HepG2 (cell line): ENCODE measurements at regions not wholly inside any gene's neighbourhood (a gene's known extent, or its start where the extent isn't known, plus 50 kb on each side); places are given as distances from the start of the nearest gene placed in this dataset.

ENCODE experiments used
- ATAC-seq: fragments of 200-7000 bp; cut with Tn5 transposase; 3 replicates; pipeline ENCODE4 v1.9.1; 2020; ENCODE audit warnings: mild to moderate bottlenecking, moderate library complexity
- BruUV-seq: library from RNA; stranded (reverse); fragments of 400-500 nt; replicated peaks from 2 replicates; lab custom pipeline; 2021; lab: Mats Ljungman, UMichigan
- CTCF ChIA-PET: fragments of 300-600 bp; formaldehyde crosslinking; extraction: SDS; loops from one replicate; lab custom pipeline; 2021; ENCODE audit warnings: low total read pairs, inconsistent platforms, low intra/inter-chr PET ratio; lab: Yijun Ruan, JAX
- POLR2A ChIA-PET: fragments of 350-600 bp; sonication (Branson Sonifier 250); formaldehyde crosslinking; loops from one replicate; lab custom pipeline; 2020; ENCODE audit warnings: antibody characterized with exemption, inconsistent platforms; lab: Yijun Ruan, JAX
- DNase-seq: peaks from one replicate; pipeline ENCODE4 v3.0.0-alpha.2; 2015; ENCODE audit warnings: low spot score
- FAIRE-seq: peaks from 3 replicates; lab custom pipeline; 2011; peaks lifted over from hg19 to GRCh38; lab: Jason Lieb, UNC
- H2AFZ ChIP-seq: one replicate; pipeline ENCODE4 v1.6.1; 2011; ENCODE audit warnings: low read length, inconsistent platforms
- H3K27ac ChIP-seq: fragments of 300-600 bp; 3 replicates; pipeline ENCODE4 v1.8.0; 2011; ENCODE audit warnings: mixed run types, mild to moderate bottlenecking, mixed read lengths, low read length, inconsistent platforms; ENCODE audit not compliant: insufficient read depth; ENCODE audit errors: extremely low read length
- H3K27me3 ChIP-seq, 2 experiments: fragments of 200-600 bp in 1 of 2; 2 replicates in 1 of 2; 3 replicates in 1 of 2; pipeline versions ENCODE4 v1.6.0 to v1.8.0; 2011; ENCODE audit warnings: low read length in 2 of 2, mild to moderate bottlenecking in 2 of 2, moderate library complexity in 2 of 2, inconsistent platforms in 1 of 2; ENCODE audit not compliant: insufficient read depth in 2 of 2, control insufficient read depth in 1 of 2
- H3K36me3 ChIP-seq, 2 experiments: fragments of 200-600 bp in 1 of 2; replicated peaks in 1 of 2; 2 replicates in 1 of 2; 3 replicates in 1 of 2; pipeline versions ENCODE4 v1.5.1 to v1.8.0; 2011; ENCODE audit warnings: low read length in 2 of 2, inconsistent platforms in 1 of 2; ENCODE audit not compliant: insufficient read depth in 2 of 2, control insufficient read depth in 1 of 2
- H3K4me1 ChIP-seq: 2 replicates; pipeline ENCODE4 v1.5.1; 2012; ENCODE audit warnings: low read length, inconsistent platforms; ENCODE audit not compliant: insufficient read depth
- H3K4me2 ChIP-seq: 2 replicates; pipeline ENCODE4 v1.6.0; 2011; ENCODE audit warnings: low read depth, low read length, inconsistent platforms
- H3K4me3 ChIP-seq, 3 experiments: fragments of 200-600 bp in 1 of 3; sonication (generic), shearing (Covaris generic) in 1 of 3; replicated peaks in 1 of 3; 2 replicates each; pipeline ENCODE4 v1.5.1; 2011 to 2016; ENCODE audit warnings: low read length in 3 of 3, inconsistent platforms in 2 of 3, low read depth in 2 of 3, mild to moderate bottlenecking in 2 of 3, control low read depth in 1 of 3, mixed read lengths in 1 of 3; ENCODE audit not compliant: insufficient read depth in 1 of 3
- H3K79me2 ChIP-seq: one replicate; pipeline ENCODE4 v1.6.1; 2011; ENCODE audit warnings: low read length, inconsistent platforms; ENCODE audit not compliant: insufficient read depth
- H3K9ac ChIP-seq: 2 replicates; pipeline ENCODE4 v1.6.0; 2011; ENCODE audit warnings: mild to moderate bottlenecking, low read depth, low read length, inconsistent platforms; ENCODE audit not compliant: insufficient read depth
- H3K9me3 ChIP-seq: 2 replicates; pipeline ENCODE4 v1.5.1; 2012; ENCODE audit warnings: mild to moderate bottlenecking, low read length
- H4K20me1 ChIP-seq: 2 replicates; pipeline ENCODE4 v1.6.0; 2011; ENCODE audit warnings: inconsistent platforms, mild to moderate bottlenecking, low read length, moderate library complexity; ENCODE audit not compliant: insufficient read depth
- CBX5 ChIP-seq: sonication (generic); formaldehyde crosslinking; IDR thresholded peaks from 2 replicates; pipeline ENCODE4 v1.4.0; 2020; ENCODE audit warnings: missing genetic modification reagents, borderline replicate concordance
- GTF3A ChIP-seq: sonication (generic); formaldehyde crosslinking; conservative IDR thresholded peaks from 2 replicates; pipeline ENCODE4 v1.4.0; 2020; ENCODE audit warnings: mild to moderate bottlenecking, missing genetic modification reagents
- MIER2 ChIP-seq: IDR thresholded peaks from 2 replicates; pipeline ENCODE4 v1.6.1; 2016; ENCODE audit warnings: missing biosample characterization, missing genetic modification reagents
- SMARCC2 ChIP-seq: fragments of 450-650 bp; IDR thresholded peaks from 2 replicates; pipeline ENCODE4 v1.6.1; 2017; ENCODE audit warnings: antibody characterized with exemption, mild to moderate bottlenecking
- XBP1 ChIP-seq: sonication (generic); formaldehyde crosslinking; IDR thresholded peaks from 2 replicates; pipeline ENCODE4 v1.5.0; 2020; ENCODE audit warnings: missing genetic modification reagents
- ZC3H13 ChIP-seq: sonication (generic); formaldehyde crosslinking; IDR thresholded peaks from 2 replicates; pipeline ENCODE4 v1.8.1; 2023; ENCODE audit warnings: mild to moderate bottlenecking, missing genetic modification reagents, moderate library complexity
- ZFP37 ChIP-seq: sonication (generic); formaldehyde crosslinking; IDR thresholded peaks from 2 replicates; pipeline ENCODE4 v1.4.0; 2020; ENCODE audit warnings: missing genetic modification reagents, borderline replicate concordance
- ZNF264 ChIP-seq: sonication (generic); formaldehyde crosslinking; IDR thresholded peaks from 2 replicates; pipeline ENCODE4 v1.4.0; 2020; ENCODE audit warnings: missing genetic modification reagents
- ZNF570 ChIP-seq: sonication (generic); formaldehyde crosslinking; IDR thresholded peaks from 2 replicates; pipeline ENCODE4 v1.4.0; 2020; ENCODE audit warnings: mild to moderate bottlenecking, missing genetic modification reagents, borderline replicate concordance
- ZNF616 ChIP-seq: sonication (generic); formaldehyde crosslinking; IDR thresholded peaks from 2 replicates; pipeline ENCODE4 v1.5.0; 2020; ENCODE audit warnings: low read depth, mild to moderate bottlenecking, missing genetic modification reagents
- ZNF709 ChIP-seq: sonication (generic); formaldehyde crosslinking; IDR thresholded peaks from 2 replicates; pipeline ENCODE4 v1.5.0; 2020; ENCODE audit warnings: mild to moderate bottlenecking, missing genetic modification reagents
- WGBS: methylation state at CpG from one replicate; pipeline ENCODE4 v1.1.6; 2017; ENCODE audit warnings: low lambda C conversion rate; 5-methylcytosine and 5-hydroxymethylcytosine counted together
- in situ Hi-C: cut with HindIII; loops from 2 replicates; pipeline ENCODE4 v1.10.0; 2017; ENCODE audit warnings: low pct_unique_long_range_greater_than_20kb; ENCODE audit not compliant: extremely low pct_ligation_motif_present
- intact Hi-C: fragments of 100-400 bp; cut with micrococcal nuclease; formaldehyde crosslinking; loops from one replicate; pipeline ENCODE4 v1.10.0; 2022; ENCODE audit not compliant: unreplicated experiment
- TF ChIP-seq, protein P1 (sequence below), 2 experiments: sonication (generic) in 1 of 2; formaldehyde crosslinking in 1 of 2; IDR thresholded peaks; 2 replicates each; pipeline versions ENCODE4 v1.6.1 to v1.9.0; 2014 to 2022; ENCODE audit warnings: antibody characterized with exemption in 1 of 2, borderline replicate concordance in 1 of 2, inconsistent platforms in 1 of 2, low read depth in 1 of 2, missing genetic modification reagents in 1 of 2
- TF ChIP-seq, protein P2 (sequence below): sonication (generic); formaldehyde crosslinking; IDR thresholded peaks from 2 replicates; pipeline ENCODE4 v1.8.0; 2022; ENCODE audit warnings: mild to moderate bottlenecking, missing genetic modification reagents

DNA sequence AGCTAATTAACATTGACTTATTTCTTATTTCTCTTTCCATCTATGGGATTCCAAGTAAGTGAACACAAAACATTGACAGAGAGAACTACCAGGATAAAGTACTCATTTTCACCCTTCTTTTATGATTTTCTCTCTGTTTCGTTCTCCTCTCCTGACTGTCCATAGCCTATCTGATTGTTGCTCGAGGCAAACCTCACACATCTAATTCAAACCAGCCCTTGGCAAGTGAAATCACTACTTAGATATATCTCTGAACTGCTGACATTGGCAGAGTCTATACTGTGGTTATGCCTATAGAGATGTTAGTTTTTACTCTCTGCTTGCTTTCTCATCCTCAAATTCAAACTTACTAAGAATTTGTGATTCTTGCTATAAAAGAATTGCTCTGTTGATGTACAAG is 248.8 kb downstream of the ISL1 start:
- 3% methylated on average over 2 of the region's 2 CpGs for WGBS
- no peak for FAIRE-seq

DNA sequence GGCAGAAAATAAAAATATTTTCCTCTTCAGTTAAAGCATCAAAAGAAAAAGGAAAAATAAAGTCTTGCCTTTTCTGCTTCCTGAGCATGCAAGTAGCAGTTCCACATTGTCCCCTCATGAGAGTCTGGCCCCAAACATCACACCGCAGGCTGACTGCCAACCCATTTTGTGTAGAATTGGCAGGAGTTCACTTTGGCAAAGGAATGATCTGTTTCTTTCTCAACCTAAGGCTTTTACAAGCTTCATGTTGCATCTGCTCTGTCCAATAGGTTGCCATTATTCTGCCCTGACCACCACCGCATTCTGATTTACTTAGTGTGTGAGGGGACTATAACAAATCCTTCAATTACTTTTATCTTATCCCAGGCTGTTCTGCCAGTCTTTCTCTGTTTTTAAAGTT is 249.5 kb downstream of the ISL1 start:
- no peak overlapping the region for H3K9ac ChIP-seq
- BruUV-seq = no TSS peak
- ATAC-seq (no peak), DNase-seq (no peak), FAIRE-seq (no peak)
- H3K27me3 ChIP-seq = no peaks in the 10 kb centered on the region; a peak in 1 of 5 replicates
- H3K4me1 ChIP-seq = no peaks in the 10 kb centered on the region
- ChIA-PET POLR2A (no interaction called here), CTCF (no interaction called here)
- WGBS = 88% methylated on average over 2 of the region's 2 CpGs
- in situ Hi-C loops = no loop called here
- no peak overlapping the region for H3K4me2 ChIP-seq
- H3K27ac ChIP-seq = no peak overlapping the region
- no peaks in the 10 kb centered on the region for H3K36me3 ChIP-seq
- H4K20me1 ChIP-seq = no peaks in the 10 kb centered on the region
- intact Hi-C loops = no loop called here
- no peak overlapping the region for H2AFZ ChIP-seq
- peaks cover 6% of the 10 kb centered on the region for H3K9me3 ChIP-seq
- no peak overlapping the region for H3K4me3 ChIP-seq
- no peaks in the 10 kb centered on the region for H3K79me2 ChIP-seq
- TF ChIP-seq, protein P1, sequence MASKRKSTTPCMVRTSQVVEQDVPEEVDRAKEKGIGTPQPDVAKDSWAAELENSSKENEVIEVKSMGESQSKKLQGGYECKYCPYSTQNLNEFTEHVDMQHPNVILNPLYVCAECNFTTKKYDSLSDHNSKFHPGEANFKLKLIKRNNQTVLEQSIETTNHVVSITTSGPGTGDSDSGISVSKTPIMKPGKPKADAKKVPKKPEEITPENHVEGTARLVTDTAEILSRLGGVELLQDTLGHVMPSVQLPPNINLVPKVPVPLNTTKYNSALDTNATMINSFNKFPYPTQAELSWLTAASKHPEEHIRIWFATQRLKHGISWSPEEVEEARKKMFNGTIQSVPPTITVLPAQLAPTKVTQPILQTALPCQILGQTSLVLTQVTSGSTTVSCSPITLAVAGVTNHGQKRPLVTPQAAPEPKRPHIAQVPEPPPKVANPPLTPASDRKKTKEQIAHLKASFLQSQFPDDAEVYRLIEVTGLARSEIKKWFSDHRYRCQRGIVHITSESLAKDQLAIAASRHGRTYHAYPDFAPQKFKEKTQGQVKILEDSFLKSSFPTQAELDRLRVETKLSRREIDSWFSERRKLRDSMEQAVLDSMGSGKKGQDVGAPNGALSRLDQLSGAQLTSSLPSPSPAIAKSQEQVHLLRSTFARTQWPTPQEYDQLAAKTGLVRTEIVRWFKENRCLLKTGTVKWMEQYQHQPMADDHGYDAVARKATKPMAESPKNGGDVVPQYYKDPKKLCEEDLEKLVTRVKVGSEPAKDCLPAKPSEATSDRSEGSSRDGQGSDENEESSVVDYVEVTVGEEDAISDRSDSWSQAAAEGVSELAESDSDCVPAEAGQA (IDR thresholded peaks at IDR 0.05; ENCODE audit: low read depth) = no peak
- TF ChIP-seq, protein P1 (CRISPR knock-in tag; IDR thresholded peaks at IDR 0.05; ENCODE audit: borderline replicate concordance) = no peak
- no peak for TF ChIP-seq SMARCC2
- TF ChIP-seq ZC3H13 (CRISPR knock-in tag) = no peak
- no peak for TF ChIP-seq ZNF709 (CRISPR knock-in tag)
- TF ChIP-seq MIER2 (CRISPR knock-in tag) = no peak
- TF ChIP-seq ZNF570 = no peak
- TF ChIP-seq ZNF616 (CRISPR knock-in tag) = no peak
- TF ChIP-seq GTF3A (CRISPR knock-in tag) = no peak
- TF ChIP-seq XBP1 (CRISPR knock-in tag) = no peak

More for the DNA sequence above, 248.8 kb downstream of the ISL1 start:
- TF ChIP-seq ZNF264 (CRISPR knock-in tag) (no peak), ZFP37 (CRISPR knock-in tag) (no peak), CBX5 (CRISPR knock-in tag) (no peak)
- TF ChIP-seq, protein P2, sequence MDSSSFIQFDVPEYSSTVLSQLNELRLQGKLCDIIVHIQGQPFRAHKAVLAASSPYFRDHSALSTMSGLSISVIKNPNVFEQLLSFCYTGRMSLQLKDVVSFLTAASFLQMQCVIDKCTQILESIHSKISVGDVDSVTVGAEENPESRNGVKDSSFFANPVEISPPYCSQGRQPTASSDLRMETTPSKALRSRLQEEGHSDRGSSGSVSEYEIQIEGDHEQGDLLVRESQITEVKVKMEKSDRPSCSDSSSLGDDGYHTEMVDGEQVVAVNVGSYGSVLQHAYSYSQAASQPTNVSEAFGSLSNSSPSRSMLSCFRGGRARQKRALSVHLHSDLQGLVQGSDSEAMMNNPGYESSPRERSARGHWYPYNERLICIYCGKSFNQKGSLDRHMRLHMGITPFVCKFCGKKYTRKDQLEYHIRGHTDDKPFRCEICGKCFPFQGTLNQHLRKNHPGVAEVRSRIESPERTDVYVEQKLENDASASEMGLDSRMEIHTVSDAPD (CRISPR knock-in tag) = no peak
- ChIA-PET CTCF (no interaction called here), POLR2A (no interaction called here)
- H3K4me1 ChIP-seq = no peaks in the 10 kb centered on the region
- H3K9me3 ChIP-seq = peaks cover 6% of the 10 kb centered on the region; the same call in 1 of the 2 replicates
- no peaks in the 10 kb centered on the region for H3K79me2 ChIP-seq
- no peaks in the 10 kb centered on the region; a peak in 1 of 5 replicates for H3K27me3 ChIP-seq
- H3K27ac ChIP-seq = no peak overlapping the region
- in situ Hi-C loops = no loop called here
- H3K9ac ChIP-seq = no peak overlapping the region
- DNase-seq = no peak
- H2AFZ ChIP-seq = no peak overlapping the region
- H3K36me3 ChIP-seq = no peaks in the 10 kb centered on the region
- BruUV-seq = no TSS peak
- intact Hi-C loops = no loop called here
- no peaks in the 10 kb centered on the region for H4K20me1 ChIP-seq
- H3K4me2 ChIP-seq = no peak overlapping the region
- ATAC-seq = no peak
- H3K4me3 ChIP-seq = no peak overlapping the region
